OCI-LY7 (cell line): ENCODE measurements at regions not wholly inside any gene's neighbourhood (a gene's known extent, or its start where the extent isn't known, plus 50 kb on each side); places are given as distances from the start of the nearest gene placed in this dataset.

ENCODE experiments used
- CTCF ChIP-seq: fragments of 200-600 bp; sonication (generic); conservative IDR thresholded peaks from 2 replicates; pipeline ENCODE4 v1.5.1; 2014; ENCODE audit warnings: mild to moderate bottlenecking, antibody characterized with exemption, low read length, moderate library complexity, mixed read lengths
- EZH2phosphoT487 ChIP-seq: fragments of 200-600 bp; sonication (generic); IDR thresholded peaks from 2 replicates; pipeline ENCODE4 v1.6.1; 2018; ENCODE audit warnings: low read depth, borderline replicate concordance, mild to moderate bottlenecking, mixed run types, antibody characterized with exemption, low read length, moderate library complexity, mixed read lengths

DNA sequence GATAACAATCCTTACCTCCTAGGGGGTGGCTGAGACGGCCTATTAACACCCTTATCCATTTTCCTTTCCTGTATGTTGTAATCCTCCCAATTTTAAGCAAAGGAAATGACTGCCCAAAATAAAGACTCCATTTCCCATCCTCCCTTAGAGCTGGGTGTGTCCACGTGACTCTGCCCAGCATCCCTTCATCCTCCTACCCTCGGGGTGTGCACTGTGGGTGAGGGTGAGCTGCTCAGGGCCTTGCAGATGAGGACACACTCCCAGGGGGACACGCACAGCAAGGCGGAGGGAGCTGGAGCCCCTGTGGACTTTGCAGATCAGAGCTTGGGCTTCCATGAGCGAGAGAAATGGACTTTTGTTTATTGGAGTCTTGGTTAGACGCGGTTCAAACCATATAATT is 186.8 kb downstream of the IRF8 start:
- TF ChIP-seq EZH2phosphoT487 (no peak), CTCF (no peak)
